ENCODE measurements at regions not wholly inside any gene's neighbourhood (a gene's known extent, or its start where the extent isn't known, plus 50 kb on each side); places are given as distances from the start of the nearest gene placed in this dataset.

- TF ChIP-seq POLR2AphosphoS5 (IDR thresholded peaks at IDR 0.05): no peak
- TF ChIP-seq EP300 (conservative IDR thresholded peaks at IDR 0.05; ENCODE audit: poor library complexity, severe bottlenecking): no peak
- TF ChIP-seq, protein P1, sequence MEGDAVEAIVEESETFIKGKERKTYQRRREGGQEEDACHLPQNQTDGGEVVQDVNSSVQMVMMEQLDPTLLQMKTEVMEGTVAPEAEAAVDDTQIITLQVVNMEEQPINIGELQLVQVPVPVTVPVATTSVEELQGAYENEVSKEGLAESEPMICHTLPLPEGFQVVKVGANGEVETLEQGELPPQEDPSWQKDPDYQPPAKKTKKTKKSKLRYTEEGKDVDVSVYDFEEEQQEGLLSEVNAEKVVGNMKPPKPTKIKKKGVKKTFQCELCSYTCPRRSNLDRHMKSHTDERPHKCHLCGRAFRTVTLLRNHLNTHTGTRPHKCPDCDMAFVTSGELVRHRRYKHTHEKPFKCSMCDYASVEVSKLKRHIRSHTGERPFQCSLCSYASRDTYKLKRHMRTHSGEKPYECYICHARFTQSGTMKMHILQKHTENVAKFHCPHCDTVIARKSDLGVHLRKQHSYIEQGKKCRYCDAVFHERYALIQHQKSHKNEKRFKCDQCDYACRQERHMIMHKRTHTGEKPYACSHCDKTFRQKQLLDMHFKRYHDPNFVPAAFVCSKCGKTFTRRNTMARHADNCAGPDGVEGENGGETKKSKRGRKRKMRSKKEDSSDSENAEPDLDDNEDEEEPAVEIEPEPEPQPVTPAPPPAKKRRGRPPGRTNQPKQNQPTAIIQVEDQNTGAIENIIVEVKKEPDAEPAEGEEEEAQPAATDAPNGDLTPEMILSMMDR (IDR thresholded peaks at IDR 0.05; ENCODE audit: poor library complexity, severe bottlenecking): no peak
- TF ChIP-seq RAD21 (conservative IDR thresholded peaks at IDR 0.05): no peak
- TF ChIP-seq EZH2 (IDR thresholded peaks at IDR 0.05; ENCODE audit: borderline replicate concordance, insufficient read depth, low read length, poor library complexity, severe bottlenecking): no peak
- no peak for TF ChIP-seq REST (IDR thresholded peaks at IDR 0.05; ENCODE audit: borderline replicate concordance)
- no peak for TF ChIP-seq MXI1 (conservative IDR thresholded peaks at IDR 0.05; ENCODE audit: poor library complexity, severe bottlenecking)
- no peak for TF ChIP-seq TAF1 (IDR thresholded peaks at IDR 0.05; ENCODE audit: low read depth)
- no peak for TF ChIP-seq SMC3 (conservative IDR thresholded peaks at IDR 0.05; ENCODE audit: poor library complexity)
Measured at GRCh38 chr17:70017112-70017511, 57.9 kb upstream of the KCNJ16 start.
